ENCODE measurements at regions not wholly inside any gene's neighbourhood (a gene's known extent, or its start where the extent isn't known, plus 50 kb on each side); places are given as distances from the start of the nearest gene placed in this dataset.

- Histone ChIP-seq H3K9ac (ENCODE audit: low read length) (no peak overlapping the region), H3K4me1 (ENCODE audit: control insufficient read depth, insufficient read depth, low read length) (no peaks in the 10 kb centered on the region), H3K36me3 (ENCODE audit: control insufficient read depth, insufficient read depth, low read length) (no peaks in the 10 kb centered on the region), H3K27me3 (ENCODE audit: control insufficient read depth, insufficient read depth, low read length) (no peaks in the 10 kb centered on the region), H3K27ac (ENCODE audit: low read depth, low read length) (no peak overlapping the region), H3K4me3 (ENCODE audit: low read length) (no peak overlapping the region)
These were observed 181.1 kb downstream of the CTTN start for GRCh38 chr11:70579316-70579955.

GRCh38 chr11:70580036-70580805 is 181.9 kb downstream of the CTTN start:
- H3K4me3 ChIP-seq (ENCODE audit: low read length) = no peak overlapping the region
- no peaks in the 10 kb centered on the region for H3K27me3 ChIP-seq (ENCODE audit: control insufficient read depth, insufficient read depth, low read length)
- H3K36me3 ChIP-seq (ENCODE audit: control insufficient read depth, insufficient read depth, low read length) = no peaks in the 10 kb centered on the region
- H3K9ac ChIP-seq (ENCODE audit: low read length) = no peak overlapping the region
- H3K27ac ChIP-seq (ENCODE audit: low read depth, low read length) = no peak overlapping the region
- no peaks in the 10 kb centered on the region for H3K4me1 ChIP-seq (ENCODE audit: control insufficient read depth, insufficient read depth, low read length)

GRCh38 chr11:70581991-70582885 is 183.9 kb downstream of the CTTN start:
- no peak overlapping the region for H3K4me3 ChIP-seq (ENCODE audit: low read length)
- no peak overlapping the region for H3K27ac ChIP-seq (ENCODE audit: low read depth, low read length)
- no peak overlapping the region for H3K9ac ChIP-seq (ENCODE audit: low read length)
- no peaks in the 10 kb centered on the region for H3K27me3 ChIP-seq (ENCODE audit: control insufficient read depth, insufficient read depth, low read length)
- no peaks in the 10 kb centered on the region for H3K4me1 ChIP-seq (ENCODE audit: control insufficient read depth, insufficient read depth, low read length)
- H3K36me3 ChIP-seq (ENCODE audit: control insufficient read depth, insufficient read depth, low read length) = no peaks in the 10 kb centered on the region

GRCh38 chr11:70582886-70583641 is 184.7 kb downstream of the CTTN start:
- Histone ChIP-seq H3K4me3 (ENCODE audit: low read length) (no peak overlapping the region), H3K9ac (ENCODE audit: low read length) (no peak overlapping the region), H3K36me3 (ENCODE audit: control insufficient read depth, insufficient read depth, low read length) (no peaks in the 10 kb centered on the region), H3K4me1 (ENCODE audit: control insufficient read depth, insufficient read depth, low read length) (no peaks in the 10 kb centered on the region), H3K27me3 (ENCODE audit: control insufficient read depth, insufficient read depth, low read length) (no peaks in the 10 kb centered on the region), H3K27ac (ENCODE audit: low read depth, low read length) (no peak overlapping the region)

GRCh38 chr11:70583781-70584218 is 185.5 kb downstream of the CTTN start:
- Histone ChIP-seq H3K4me1 (ENCODE audit: control insufficient read depth, insufficient read depth, low read length) (no peaks in the 10 kb centered on the region), H3K9ac (ENCODE audit: low read length) (no peak overlapping the region), H3K27ac (ENCODE audit: low read depth, low read length) (no peak overlapping the region), H3K36me3 (ENCODE audit: control insufficient read depth, insufficient read depth, low read length) (no peaks in the 10 kb centered on the region), H3K27me3 (ENCODE audit: control insufficient read depth, insufficient read depth, low read length) (no peaks in the 10 kb centered on the region), H3K4me3 (ENCODE audit: low read length) (no peak overlapping the region)

- H3K27me3 ChIP-seq (ENCODE audit: control insufficient read depth, insufficient read depth, low read length) = no peaks in the 10 kb centered on the region
- no peak overlapping the region for H3K9ac ChIP-seq (ENCODE audit: low read length)
- no peak overlapping the region for H3K4me3 ChIP-seq (ENCODE audit: low read length)
- H3K27ac ChIP-seq (ENCODE audit: low read depth, low read length) = no peak overlapping the region
- no peaks in the 10 kb centered on the region for H3K4me1 ChIP-seq (ENCODE audit: control insufficient read depth, insufficient read depth, low read length)
- no peaks in the 10 kb centered on the region for H3K36me3 ChIP-seq (ENCODE audit: control insufficient read depth, insufficient read depth, low read length)
These were observed 186.3 kb downstream of the CTTN start for GRCh38 chr11:70584498-70585235.

GRCh38 chr11:70585236-70585545 is 186.9 kb downstream of the CTTN start:
- Histone ChIP-seq H3K36me3 (ENCODE audit: control insufficient read depth, insufficient read depth, low read length) (no peaks in the 10 kb centered on the region), H3K4me3 (ENCODE audit: low read length) (no peak overlapping the region), H3K9ac (ENCODE audit: low read length) (no peak overlapping the region), H3K27ac (ENCODE audit: low read depth, low read length) (no peak overlapping the region), H3K4me1 (ENCODE audit: control insufficient read depth, insufficient read depth, low read length) (no peaks in the 10 kb centered on the region), H3K27me3 (ENCODE audit: control insufficient read depth, insufficient read depth, low read length) (no peaks in the 10 kb centered on the region)

- no peak overlapping the region for H3K4me3 ChIP-seq (ENCODE audit: low read length)
- no peak overlapping the region for H3K9ac ChIP-seq (ENCODE audit: low read length)
- H3K36me3 ChIP-seq (ENCODE audit: control insufficient read depth, insufficient read depth, low read length) = no peaks in the 10 kb centered on the region
- H3K27ac ChIP-seq (ENCODE audit: low read depth, low read length) = no peak overlapping the region
- H3K27me3 ChIP-seq (ENCODE audit: control insufficient read depth, insufficient read depth, low read length) = no peaks in the 10 kb centered on the region
- H3K4me1 ChIP-seq (ENCODE audit: control insufficient read depth, insufficient read depth, low read length) = no peaks in the 10 kb centered on the region
These were observed 188.1 kb downstream of the CTTN start for GRCh38 chr11:70586261-70587074.

- Histone ChIP-seq H3K27ac (ENCODE audit: low read depth, low read length) (no peak overlapping the region), H3K36me3 (ENCODE audit: control insufficient read depth, insufficient read depth, low read length) (no peaks in the 10 kb centered on the region), H3K27me3 (ENCODE audit: control insufficient read depth, insufficient read depth, low read length) (no peaks in the 10 kb centered on the region), H3K9ac (ENCODE audit: low read length) (no peak overlapping the region), H3K4me3 (ENCODE audit: low read length) (no peak overlapping the region), H3K4me1 (ENCODE audit: control insufficient read depth, insufficient read depth, low read length) (no peaks in the 10 kb centered on the region)
These were observed 188.7 kb downstream of the CTTN start for GRCh38 chr11:70587075-70587389.

GRCh38 chr11:70590356-70590991 is 192.1 kb downstream of the CTTN start:
- Histone ChIP-seq H3K4me1 (ENCODE audit: control insufficient read depth, insufficient read depth, low read length) (no peaks in the 10 kb centered on the region), H3K9ac (ENCODE audit: low read length) (no peak overlapping the region), H3K36me3 (ENCODE audit: control insufficient read depth, insufficient read depth, low read length) (no peaks in the 10 kb centered on the region), H3K27me3 (ENCODE audit: control insufficient read depth, insufficient read depth, low read length) (no peaks in the 10 kb centered on the region), H3K4me3 (ENCODE audit: low read length) (no peak overlapping the region), H3K27ac (ENCODE audit: low read depth, low read length) (no peak overlapping the region)

- Histone ChIP-seq H3K9ac (ENCODE audit: low read length) (no peak overlapping the region), H3K27me3 (ENCODE audit: control insufficient read depth, insufficient read depth, low read length) (no peaks in the 10 kb centered on the region), H3K4me1 (ENCODE audit: control insufficient read depth, insufficient read depth, low read length) (no peaks in the 10 kb centered on the region), H3K36me3 (ENCODE audit: control insufficient read depth, insufficient read depth, low read length) (no peaks in the 10 kb centered on the region), H3K4me3 (ENCODE audit: low read length) (no peak overlapping the region), H3K27ac (ENCODE audit: low read depth, low read length) (no peak overlapping the region)
These were observed 194.4 kb downstream of the CTTN start for GRCh38 chr11:70592641-70593165.

All from rectal smooth muscle tissue (tissue), 1 donor.